ENCODE measurements at regions not wholly inside any gene's neighbourhood (a gene's known extent, or its start where the extent isn't known, plus 50 kb on each side); places are given as distances from the start of the nearest gene placed in this dataset.

- DNase-seq (ENCODE audit: low spot score): no peak
Observed at GRCh38 chr9:107431461-107431860, 58.1 kb downstream of the KLF4 start.

DNA sequence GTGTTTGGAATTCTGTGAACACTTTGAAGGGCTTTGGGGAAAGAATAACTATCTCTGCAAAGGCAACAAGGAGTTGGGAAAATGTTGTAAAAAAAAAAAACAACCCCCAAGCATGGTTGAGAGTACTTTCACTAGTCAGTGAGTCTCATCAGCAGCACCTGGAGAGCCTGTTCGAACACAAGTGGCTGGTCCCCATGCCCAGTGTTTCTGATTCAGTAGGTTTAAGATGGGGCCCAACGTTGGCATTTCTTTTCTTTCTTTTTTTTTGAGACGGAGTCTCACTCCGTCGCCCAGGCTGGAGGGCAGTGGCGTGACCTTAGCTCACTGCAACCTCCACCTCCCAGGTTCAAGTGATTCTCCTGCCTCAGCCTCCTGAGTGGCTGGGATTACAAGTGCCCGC is 59.5 kb downstream of the KLF4 start:
- no peak for DNase-seq (ENCODE audit: low spot score)

DNA sequence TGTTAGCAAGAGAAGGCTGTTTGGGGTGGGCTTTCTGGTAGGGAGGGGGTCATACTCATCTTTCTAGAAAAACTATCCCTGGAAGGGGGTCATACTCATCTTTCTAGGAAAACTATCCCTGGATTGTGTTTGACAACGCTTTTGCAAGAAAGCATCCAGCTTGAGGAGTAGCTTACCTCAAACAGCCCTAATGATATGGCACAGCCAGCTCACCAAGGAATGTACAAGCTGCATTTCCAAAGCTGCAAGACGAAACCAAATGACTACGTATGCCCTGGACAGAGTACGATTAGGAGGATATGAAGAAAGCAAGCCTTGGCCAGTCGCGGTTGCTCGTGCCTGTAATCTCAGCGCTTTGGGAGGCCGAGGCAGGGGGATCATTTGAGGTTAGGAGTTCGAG is 63.4 kb downstream of the KLF4 start:
- no peak for DNase-seq (ENCODE audit: low spot score)

DNA sequence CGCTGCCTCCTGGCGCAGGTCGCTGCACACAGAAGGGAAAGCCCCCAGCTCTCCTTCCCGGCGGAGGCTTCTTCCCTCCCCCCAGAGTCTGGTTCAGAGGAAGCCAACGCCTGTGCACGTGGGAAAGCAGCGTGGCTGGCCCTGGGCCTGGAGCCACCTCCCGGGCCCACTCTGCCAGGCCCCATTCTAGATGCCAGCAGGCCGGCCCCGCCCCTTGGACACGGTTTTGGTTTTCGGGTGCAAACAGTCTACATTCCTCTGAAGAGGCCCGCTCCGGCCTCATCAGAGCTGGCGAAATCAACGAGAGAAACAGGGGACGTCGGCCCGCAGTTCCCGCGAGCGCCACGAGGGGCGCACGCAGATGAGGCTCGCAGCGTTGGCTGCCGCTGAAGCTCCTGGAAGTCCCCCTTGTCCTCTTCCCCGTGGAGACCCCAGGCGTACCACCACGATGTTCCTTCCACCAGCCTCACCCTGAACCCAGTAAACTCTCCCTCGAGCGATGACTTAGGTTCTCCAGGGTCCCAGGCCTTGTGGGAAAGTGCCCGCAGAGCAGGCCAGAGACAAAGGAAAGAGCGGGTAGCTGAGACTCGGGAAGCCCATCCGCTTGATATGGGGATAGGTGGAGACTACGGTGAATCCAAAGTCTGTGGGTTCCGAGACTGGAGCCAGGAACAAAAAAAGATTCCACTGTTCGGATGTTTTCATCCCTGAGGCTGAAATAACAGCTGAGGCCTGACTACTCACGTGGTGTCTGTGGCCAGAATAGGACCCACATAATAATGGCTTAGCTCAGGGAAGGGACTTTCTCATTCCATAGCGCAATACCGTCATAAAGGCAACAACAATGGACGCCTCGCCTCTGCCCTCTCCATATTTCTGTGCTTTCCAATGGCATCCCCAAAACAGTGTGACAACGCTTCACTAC is 64.2 kb downstream of the KLF4 start:
- DNase-seq (ENCODE audit: low spot score): peak; percentile 37

GRCh38 chr9:107423540-107423939 is 66.0 kb downstream of the KLF4 start:
- DNase-seq (ENCODE audit: low spot score): no peak

GRCh38 chr9:107422189-107423185 is 67.1 kb downstream of the KLF4 start:
- DNase-seq (ENCODE audit: low spot score): peak; percentile 2

DNA sequence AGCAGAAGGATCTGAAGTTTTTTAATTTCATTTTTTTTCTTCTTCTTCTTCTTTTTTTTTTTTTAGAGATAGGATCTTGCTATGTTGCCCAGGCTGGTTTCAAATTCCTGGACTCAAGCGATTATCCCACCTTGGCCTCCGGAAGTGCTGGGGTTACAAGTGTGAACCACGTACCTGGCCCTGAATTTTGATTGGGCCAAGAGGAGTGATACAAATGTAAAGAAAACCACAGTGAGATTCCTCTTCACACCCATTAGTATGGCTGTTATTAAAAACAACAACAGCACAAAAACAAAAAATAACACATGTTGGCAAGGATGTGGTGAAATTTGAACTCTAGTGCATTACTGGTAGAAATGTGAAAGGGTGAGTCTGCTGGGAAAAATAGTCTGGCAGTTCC is 79.1 kb downstream of the KLF4 start:
- DNase-seq (ENCODE audit: low spot score): no peak

GRCh38 chr9:107409581-107410389 is 79.8 kb downstream of the KLF4 start:
- no peak for DNase-seq (ENCODE audit: low spot score)

DNA sequence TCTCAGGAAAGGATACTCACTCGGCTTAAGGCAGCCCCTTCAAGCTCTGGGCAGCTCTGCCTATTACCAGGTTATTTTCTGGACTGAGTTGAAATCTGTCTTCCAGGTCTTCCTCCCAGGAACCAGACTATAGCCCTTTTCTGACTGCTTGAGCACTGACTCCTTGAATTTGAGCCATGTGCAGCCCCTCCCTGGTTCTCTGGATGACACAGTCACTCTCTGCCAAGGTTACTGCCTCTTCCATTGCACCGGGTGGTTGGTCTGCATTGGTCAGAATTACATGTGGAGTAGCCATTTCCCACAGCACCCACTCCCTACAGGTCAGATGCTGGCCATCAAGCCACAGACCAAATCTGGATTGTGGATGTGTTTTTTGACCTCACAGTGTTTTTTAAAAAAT is 81.9 kb downstream of the KLF4 start:
- DNase-seq (ENCODE audit: low spot score): no peak

DNA sequence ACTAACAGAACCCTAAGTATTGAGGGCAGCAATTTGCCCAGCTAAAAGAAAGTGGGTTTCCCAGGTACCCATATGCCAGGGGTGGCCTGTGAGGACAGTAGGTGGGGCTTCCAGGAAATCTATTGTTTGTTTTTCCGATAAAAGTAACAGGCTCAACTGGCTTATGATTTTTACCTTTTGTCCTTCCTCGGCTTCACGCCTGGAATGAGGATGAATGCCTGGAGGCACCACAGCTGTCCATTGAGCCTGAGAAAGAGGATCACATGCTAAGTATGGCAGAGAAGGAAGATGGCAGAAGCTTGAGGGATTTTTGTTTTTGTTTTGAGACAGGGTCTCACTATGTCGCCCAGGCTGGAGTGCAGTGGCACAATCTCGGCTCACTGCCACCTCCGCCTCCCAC is 84.1 kb downstream of the KLF4 start:
- no peak for DNase-seq (ENCODE audit: low spot score)

GRCh38 chr9:107404736-107405135 is 84.8 kb downstream of the KLF4 start:
- no peak for DNase-seq (ENCODE audit: low spot score)

- no peak for DNase-seq (ENCODE audit: low spot score)
Observed at GRCh38 chr9:107404161-107404560, 85.4 kb downstream of the KLF4 start.

GRCh38 chr9:107397076-107398044 is 92.2 kb downstream of the KLF4 start:
- no peak for DNase-seq (ENCODE audit: low spot score)

DNA sequence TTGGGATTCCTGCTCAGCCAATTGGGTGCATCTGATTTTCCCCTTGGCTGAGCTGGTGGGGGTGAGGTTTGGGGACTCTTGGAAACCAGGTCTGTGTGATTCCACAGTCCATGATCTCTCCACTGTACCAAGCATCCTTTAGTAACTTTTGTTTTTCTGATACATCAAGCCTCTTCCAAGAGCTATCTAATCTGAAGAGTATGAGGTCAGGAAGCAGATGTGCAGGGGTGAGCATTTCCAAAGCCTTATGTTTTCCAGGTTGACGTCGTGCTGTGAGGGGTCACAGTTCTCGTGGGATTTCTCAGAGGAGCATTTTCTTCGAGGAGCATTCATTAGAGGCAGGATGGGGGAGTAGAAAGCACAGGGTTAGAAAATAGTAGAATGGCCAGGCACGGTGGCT is 95.3 kb downstream of the KLF4 start:
- no peak for DNase-seq (ENCODE audit: low spot score)

DNA sequence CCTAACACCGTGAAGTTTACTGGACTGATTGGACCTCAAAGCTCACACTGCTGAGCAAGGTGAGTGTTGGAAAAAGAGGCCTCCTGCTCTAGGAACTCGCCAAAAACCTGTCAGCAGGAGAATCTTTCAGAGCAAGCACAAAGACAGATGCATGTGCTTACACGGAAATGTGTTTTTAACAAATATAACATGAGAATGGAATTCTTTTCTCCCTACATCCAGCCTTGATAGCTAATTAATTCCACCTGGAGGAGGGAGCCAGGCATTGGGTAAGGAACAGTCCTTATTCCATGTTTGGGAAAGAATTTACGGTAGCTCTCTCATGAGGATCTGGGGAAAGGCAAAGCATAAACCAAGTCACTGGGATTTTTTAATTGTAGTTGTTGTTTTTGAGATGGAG is 98.8 kb downstream of the KLF4 start:
- DNase-seq (ENCODE audit: low spot score): no peak

DNA sequence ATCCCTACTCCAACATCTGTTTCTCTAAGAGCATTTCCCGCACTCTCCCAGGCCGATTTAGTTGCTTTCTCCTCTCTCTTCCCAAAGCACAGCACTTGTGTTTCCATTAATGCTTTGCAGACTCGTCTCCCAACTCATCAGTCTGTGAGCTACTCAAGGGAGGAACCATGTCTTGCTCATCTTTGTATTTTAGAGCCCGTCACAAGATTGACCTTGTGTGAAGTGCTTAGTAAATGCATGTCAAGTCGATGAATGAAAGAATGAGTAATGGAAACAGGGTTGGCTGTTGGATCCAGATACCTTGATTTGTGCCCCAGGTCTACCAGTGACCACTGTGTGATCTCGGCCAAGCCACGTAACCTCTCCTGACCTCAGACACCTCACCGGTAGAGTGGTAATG is 99.3 kb downstream of the KLF4 start:
- DNase-seq (ENCODE audit: low spot score): no peak

- DNase-seq (ENCODE audit: low spot score): no peak
Observed at GRCh38 chr9:107389617-107390071, 99.9 kb downstream of the KLF4 start.

GRCh38 chr9:107388890-107389289 is 100.7 kb downstream of the KLF4 start:
- no peak for DNase-seq (ENCODE audit: low spot score)

DNA sequence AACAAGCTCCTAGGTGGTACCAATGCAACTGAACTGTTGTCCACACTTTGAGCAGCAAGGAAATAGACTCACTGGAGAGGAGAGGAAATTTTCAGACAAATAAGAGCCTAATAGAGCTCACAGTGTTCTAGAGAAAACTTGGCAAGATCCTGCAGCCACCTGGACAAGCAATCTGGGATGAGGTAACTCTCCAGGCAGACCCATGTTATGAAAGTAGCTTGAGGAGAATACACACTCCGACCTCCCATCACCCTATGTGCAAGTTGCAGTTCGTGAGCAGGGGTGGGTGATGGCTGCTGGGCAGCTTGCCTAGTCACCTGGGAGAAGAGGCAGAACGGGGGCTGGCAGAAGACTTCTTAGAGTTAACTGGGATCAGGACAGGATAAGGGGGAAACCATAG is 102.2 kb downstream of the KLF4 start:
- DNase-seq (ENCODE audit: low spot score): no peak

DNA sequence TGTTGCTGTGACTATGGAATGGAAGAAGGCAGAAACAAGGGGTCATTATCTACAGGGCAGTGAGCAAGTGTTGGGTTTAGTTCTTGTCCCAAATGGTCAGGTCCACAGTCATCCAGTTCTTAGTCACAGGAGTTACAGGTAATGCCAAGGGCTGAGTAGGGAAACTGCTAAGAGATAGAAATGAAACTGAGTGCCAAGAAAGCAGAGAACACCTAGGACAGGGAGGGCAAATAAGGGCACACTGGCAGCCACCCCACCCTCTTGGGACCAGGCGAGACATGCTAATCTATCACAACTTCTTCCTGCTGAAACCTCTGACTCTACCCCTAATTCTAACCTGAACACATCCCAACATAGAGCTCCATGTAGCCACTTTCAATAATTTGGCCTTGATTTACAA is 103.2 kb downstream of the KLF4 start:
- DNase-seq (ENCODE audit: low spot score): no peak

Measured in CD4-positive, alpha-beta T cell treated with Interleukin-2 at 100 ng/mL for 4 hours (primary cell).